Heart left ventricle (tissue), 16 donors: ENCODE measurements at regions not wholly inside any gene's neighbourhood (a gene's known extent, or its start where the extent isn't known, plus 50 kb on each side); places are given as distances from the start of the nearest gene placed in this dataset.

Experiments used
- ATAC-seq, 4 donors: fragments of 200-7000 bp; cut with Tn5 transposase; one replicate each; pipeline ENCODE4 v1.9.1; 2020 to 2022; ENCODE audit warnings: moderate library complexity in 4 of 4, mild to moderate bottlenecking in 3 of 4, moderate number of reproducible peaks in 1 of 4
- DNase-seq, 5 donors: peaks; one replicate each; pipeline ENCODE4 v3.0.0-alpha.2; 2020
- H3K27ac ChIP-seq, 12 donors: fragments of 200-600 bp; sonication (generic) in 4 of 12; one replicate each; pipeline versions ENCODE4 v1.5.0 to v1.8.0; 2016 to 2022; ENCODE audit warnings: mild to moderate bottlenecking in 2 of 12
- H3K27me3 ChIP-seq, 9 donors: fragments of 200-600 bp; sonication (generic) in 2 of 9; one replicate each; pipeline versions ENCODE4 v1.5.1 to v1.8.0; 2016 to 2022; ENCODE audit warnings: mild to moderate bottlenecking in 3 of 9
- H3K36me3 ChIP-seq, 9 donors: fragments of 200-600 bp; sonication (generic) in 2 of 9; one replicate each; pipeline versions ENCODE4 v1.5.0 to v1.8.0; 2018 to 2022; ENCODE audit warnings: mild to moderate bottlenecking in 2 of 9
- H3K4me1 ChIP-seq, 12 donors: fragments of 200-600 bp; sonication (generic) in 4 of 12; one replicate each; pipeline versions ENCODE4 v1.5.0 to v1.8.0; 2016 to 2022; ENCODE audit warnings: mild to moderate bottlenecking in 3 of 12
- H3K4me3 ChIP-seq, 12 donors: fragments of 200-600 bp; sonication (generic) in 4 of 12; one replicate each; pipeline versions ENCODE4 v1.5.0 to v1.8.0; 2017 to 2022; ENCODE audit warnings: mild to moderate bottlenecking in 9 of 12, moderate library complexity in 4 of 12
- H3K9me3 ChIP-seq, 12 donors: fragments of 200-600 bp; sonication (generic) in 4 of 12; one replicate each; pipeline versions ENCODE4 v1.5.0 to v1.8.0; 2016 to 2022; ENCODE audit warnings: mild to moderate bottlenecking in 1 of 12
- CTCF ChIP-seq, 12 donors: fragments of 200-600 bp; sonication (generic) in 4 of 12; IDR thresholded peaks; one replicate each; pipeline versions ENCODE4 v1.5.0 to v1.8.0; 2018 to 2022; ENCODE audit warnings: antibody characterized with exemption in 12 of 12, mild to moderate bottlenecking in 5 of 12
- POLR2A ChIP-seq, 2 donors: fragments of 450-650 bp; IDR thresholded peaks; one replicate each; pipeline ENCODE4 v1.6.1; 2017; ENCODE audit warnings: antibody characterized with exemption in 2 of 2, mild to moderate bottlenecking in 2 of 2, moderate library complexity in 2 of 2
- WGBS, 4 donors: extraction: QIAGEN DNeasy Blood & Tissue Kit in 2 of 4; methylation state at CpG; one replicate each; pipeline versions ENCODE4 v1.1.5 to v1.1.7; 2013 to 2018; 5-methylcytosine and 5-hydroxymethylcytosine counted together
- intact Hi-C, 10 donors: fragments of 100-400 bp; cut with DNase I; formaldehyde crosslinking; loops; one replicate each; pipeline versions ENCODE4 v1.11.1 to v1.14.2; 2022
- donor health status: ischemic (EF 13 %, LVEDD 7.1; RV severe dilation, severe dysfunction).
- donor health status: healthy with polysubstance abuse.
- donor health status: DM: no; HTN: yes; CAD: no.
- donor health status: DM: no; HTN: no; CAD: no.
- donor health status: ischemic (EF 25% LVEDD 6.9; RV normal size, moderate dysfunction).
- donor health status: ischemic (EF 25% LVEDD 5.7; RV mildly dilated, moderate dysfunction).
- donor health status: healthy.
- donor health status: DM: yes; HTN: yes; CAD: no.
- donor health status: ischemic (EF 35%, LVEDD 5.7; RV mildly dilated, moderate dysfunction).
- donor health status: nonischemic (EF 11% LVEDD 7.7; RV severe dilation, severe dysfunction).
- donor health status: DM: yes; HTN: yes; CAD: no.
- donor health status: PGD.
- donor health status: ischemic (EF 29% LVEDD 5.4; RV normal size, mild dysfunction).
- donor health status: nonischemic (EF 23%, LVEDD 6.1; RV moderate dilation, normal function).

- TF ChIP-seq CTCF (IDR thresholded peaks at IDR 0.05) (no peak), POLR2A (IDR thresholded peaks at IDR 0.05) (no peak)
- no peak for ATAC-seq
- no peaks in the 10 kb centered on the region for H3K9me3 ChIP-seq
- 75 to 81% (median 79%) methylated on average over 2 of the region's 2 CpGs for WGBS, 4 donors
- no peak for DNase-seq
- H3K4me1 ChIP-seq, result no peaks in the 10 kb centered on the region
- intact Hi-C loops, result no loop called here
- no peaks in the 10 kb centered on the region for H3K27me3 ChIP-seq
- no peak overlapping the region for H3K27ac ChIP-seq
- H3K4me3 ChIP-seq, result no peak overlapping the region
- no peaks in the 10 kb centered on the region for H3K36me3 ChIP-seq
Observed at GRCh38 chr2:153068052-153068451, 349.6 kb downstream of the ARL6IP6 start.

- no peak for DNase-seq
- Histone ChIP-seq H3K4me3 (no peak overlapping the region), H3K36me3 (no peaks in the 10 kb centered on the region), H3K9me3 (no peaks in the 10 kb centered on the region), H3K27me3 (no peaks in the 10 kb centered on the region), H3K4me1 (no peaks in the 10 kb centered on the region), H3K27ac (no peak overlapping the region)
- intact Hi-C loops, result no loop called here
- no peak for ATAC-seq
- whole genome bisulfite sequencing, 4 donors, result 27 to 38% (median 37%) methylated on average over 3 of the region's 3 CpGs
- TF ChIP-seq CTCF (IDR thresholded peaks at IDR 0.05), result no peak
- no peak for TF ChIP-seq POLR2A (IDR thresholded peaks at IDR 0.05)
Observed at GRCh38 chr2:153059338-153060052, 341.1 kb downstream of the ARL6IP6 start.

GRCh38 chr2:153057743-153058142 is 339.3 kb downstream of the ARL6IP6 start:
- TF ChIP-seq CTCF (IDR thresholded peaks at IDR 0.05) (no peak), POLR2A (IDR thresholded peaks at IDR 0.05) (no peak)
- Histone ChIP-seq H3K4me1 (no peaks in the 10 kb centered on the region), H3K27ac (no peak overlapping the region), H3K4me3 (no peak overlapping the region), H3K9me3 (no peaks in the 10 kb centered on the region), H3K36me3 (no peaks in the 10 kb centered on the region), H3K27me3 (no peaks in the 10 kb centered on the region)
- DNase-seq (no peak), ATAC-seq (no peak)
- intact Hi-C loops, result no loop called here
- WGBS, 4 donors, result 71 to 95% (median 72%) methylated on average over 1 of the region's 1 CpG

GRCh38 chr2:153055182-153055581 is 336.8 kb downstream of the ARL6IP6 start:
- H3K9me3 ChIP-seq, result no peaks in the 10 kb centered on the region
- H3K27ac ChIP-seq, result no peak overlapping the region
- no peak for TF ChIP-seq POLR2A (IDR thresholded peaks at IDR 0.05)
- TF ChIP-seq CTCF (IDR thresholded peaks at IDR 0.05), result no peak
- H3K27me3 ChIP-seq, result no peaks in the 10 kb centered on the region
- intact Hi-C loops, result no loop called here
- ATAC-seq (no peak), DNase-seq (no peak)
- H3K4me1 ChIP-seq, result no peaks in the 10 kb centered on the region
- 5 to 20% (median 10%) methylated on average over 1 of the region's 1 CpG for WGBS, 4 donors
- no peak overlapping the region for H3K4me3 ChIP-seq
- no peaks in the 10 kb centered on the region for H3K36me3 ChIP-seq
